GM18520 (cell line): ENCODE measurements at regions not wholly inside any gene's neighbourhood (a gene's known extent, or its start where the extent isn't known, plus 50 kb on each side); places are given as distances from the start of the nearest gene placed in this dataset.

ENCODE experiments used
- ATAC-seq: cut with Tn5 transposase; IDR thresholded peaks from one replicate; pipeline ENCODE4 v1.9.1; 2021; ENCODE audit not compliant: unreplicated experiment

DNA sequence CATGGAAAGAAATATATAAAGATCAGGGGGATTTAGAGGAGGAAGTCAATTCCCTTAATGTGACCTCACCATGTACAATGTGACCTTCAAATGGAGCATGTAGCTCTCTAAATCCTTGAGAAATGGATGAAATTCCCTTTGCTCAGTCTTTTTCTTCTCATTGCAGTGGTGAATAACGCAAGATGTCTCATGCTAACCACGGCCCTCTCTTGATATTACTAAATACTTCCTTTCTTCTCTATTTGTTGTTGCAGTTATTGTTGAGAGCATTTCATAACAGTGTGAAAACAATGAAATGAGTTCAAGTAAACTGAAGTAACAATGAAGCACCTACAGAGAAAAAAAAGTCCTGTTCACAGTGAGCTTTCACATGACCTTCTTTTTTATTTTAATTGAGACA lies 55.6 kb downstream of the ZNF281 start:
- ATAC-seq = peak; percentile 74

DNA sequence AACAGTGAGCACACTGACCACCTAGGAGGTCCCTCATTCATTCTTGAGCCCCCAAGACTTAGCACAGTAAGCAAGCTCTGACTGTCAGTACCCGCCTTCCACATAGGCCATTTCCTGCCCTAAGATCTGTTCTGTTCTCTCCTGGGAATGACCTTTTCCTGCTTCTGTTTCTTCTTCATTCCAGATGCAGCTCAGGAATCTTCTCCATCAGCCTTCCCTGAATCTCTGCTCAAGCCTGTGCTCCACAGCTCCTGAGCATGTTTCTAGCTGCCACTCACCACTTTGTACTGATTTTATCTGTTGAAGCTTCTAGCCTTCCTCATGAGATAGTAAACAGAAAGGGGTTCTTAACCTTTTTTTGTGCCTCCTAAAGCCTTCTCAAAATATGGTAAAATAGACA lies 56.6 kb downstream of the ZNF281 start:
- no peak for ATAC-seq

DNA sequence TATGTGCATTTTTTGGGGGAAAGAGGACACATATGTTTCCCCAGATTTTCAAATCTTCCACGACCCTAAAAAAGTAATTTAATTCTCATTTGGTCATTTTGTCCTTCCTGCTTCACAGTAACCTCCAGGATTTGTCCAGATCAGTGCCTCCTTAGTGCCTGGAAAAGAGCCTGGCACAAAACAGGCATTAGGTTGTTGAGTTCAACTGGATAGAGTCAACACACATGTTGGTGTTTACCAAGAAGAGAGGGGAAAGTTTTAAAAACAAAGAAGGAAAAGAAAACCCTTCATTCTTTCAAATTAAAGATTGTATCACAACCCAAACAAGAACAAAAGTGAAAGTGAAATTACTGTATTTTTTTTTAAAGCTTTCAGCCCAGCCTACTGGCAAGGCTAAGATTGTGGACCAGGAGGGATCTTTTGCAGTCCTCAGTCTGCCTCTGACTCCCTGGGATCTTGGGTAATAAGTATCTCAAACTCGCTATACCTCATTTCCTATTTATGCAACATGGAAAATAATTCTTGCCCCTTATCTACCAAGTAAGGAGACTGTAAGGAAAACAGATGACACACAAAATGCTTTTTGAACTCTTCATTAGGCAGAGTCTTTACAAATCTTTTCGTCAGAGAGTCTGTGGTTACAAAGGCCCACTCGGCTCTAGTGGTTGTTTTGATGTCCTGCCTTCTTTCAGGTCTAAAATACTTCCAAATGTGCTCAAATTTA lies 57.8 kb downstream of the ZNF281 start:
- no peak for ATAC-seq

DNA sequence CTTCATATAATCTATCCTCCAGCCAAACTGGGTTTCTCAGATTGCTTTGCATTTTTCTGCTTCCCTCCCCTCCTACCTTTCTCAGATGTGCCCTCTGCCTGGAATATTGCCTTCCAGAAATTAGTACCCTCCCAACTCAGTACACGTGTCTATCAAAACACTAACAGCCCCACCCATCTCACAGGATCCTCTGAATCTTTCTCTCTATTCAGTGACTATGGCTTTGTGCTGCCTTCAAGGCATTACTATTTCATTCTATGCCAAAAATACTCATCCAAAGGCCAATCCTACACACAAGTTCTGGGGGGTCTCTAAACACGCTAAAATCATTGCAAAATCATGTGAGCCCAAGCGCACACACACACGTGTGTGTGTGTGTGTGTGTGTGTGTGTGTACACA lies 58.4 kb downstream of the ZNF281 start:
- ATAC-seq = no peak

DNA sequence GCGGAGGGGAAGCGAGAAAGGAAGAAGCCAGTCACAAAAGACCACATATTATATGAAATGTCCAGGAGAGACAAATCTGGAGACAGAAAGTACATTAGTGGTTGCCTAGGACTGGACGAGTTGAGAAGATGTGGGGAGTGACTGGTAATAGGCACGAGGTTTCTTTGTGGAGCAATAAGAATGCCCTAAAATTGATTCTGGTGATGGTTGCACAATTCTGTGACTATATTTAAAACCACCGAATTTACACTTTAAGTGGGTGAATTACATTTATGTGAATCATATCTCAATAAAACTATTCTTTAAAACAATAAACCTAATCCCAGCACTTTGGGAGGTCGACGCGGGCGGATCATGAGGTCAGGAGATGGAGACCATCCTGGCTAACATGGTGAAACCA lies 63.1 kb downstream of the ZNF281 start:
- no peak for ATAC-seq

DNA sequence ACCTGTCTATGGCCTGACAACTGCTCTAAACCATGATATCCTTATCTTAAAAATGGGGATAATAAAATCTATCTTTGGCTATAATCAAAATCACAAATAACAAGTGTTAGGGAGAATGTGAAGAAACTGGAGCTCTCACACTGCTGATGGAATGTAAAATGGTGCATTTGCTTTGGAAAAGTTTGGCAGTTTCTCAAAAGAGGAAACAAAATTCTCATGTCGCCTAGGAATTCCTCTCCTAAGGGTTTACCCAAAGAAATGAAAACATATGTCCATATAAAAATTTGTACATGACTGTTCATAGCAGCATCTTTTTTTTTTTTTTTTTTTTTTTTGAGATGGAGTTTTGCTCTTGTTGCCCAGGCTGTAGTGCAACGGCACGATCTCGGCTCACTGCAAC lies 64.3 kb downstream of the ZNF281 start:
- no peak for ATAC-seq

DNA sequence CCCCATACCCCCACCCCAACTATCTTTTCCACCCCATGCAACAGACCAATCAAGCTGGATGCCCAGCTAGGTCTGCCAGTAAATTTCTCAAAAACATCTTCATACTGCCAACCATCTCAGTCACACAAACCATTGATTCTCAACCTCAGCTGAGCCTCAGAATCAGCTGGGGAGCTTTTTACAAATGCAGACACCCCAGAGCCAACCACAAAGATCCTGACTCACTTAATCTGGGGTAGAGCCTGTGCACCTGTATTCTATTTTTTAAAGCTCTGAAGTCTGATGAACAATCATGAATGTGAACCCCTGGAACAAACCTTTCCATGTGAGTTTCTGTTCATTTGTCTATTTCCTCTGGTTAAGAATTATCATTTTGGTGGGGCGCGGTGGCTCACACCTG lies 66.0 kb downstream of the ZNF281 start:
- ATAC-seq = no peak

DNA sequence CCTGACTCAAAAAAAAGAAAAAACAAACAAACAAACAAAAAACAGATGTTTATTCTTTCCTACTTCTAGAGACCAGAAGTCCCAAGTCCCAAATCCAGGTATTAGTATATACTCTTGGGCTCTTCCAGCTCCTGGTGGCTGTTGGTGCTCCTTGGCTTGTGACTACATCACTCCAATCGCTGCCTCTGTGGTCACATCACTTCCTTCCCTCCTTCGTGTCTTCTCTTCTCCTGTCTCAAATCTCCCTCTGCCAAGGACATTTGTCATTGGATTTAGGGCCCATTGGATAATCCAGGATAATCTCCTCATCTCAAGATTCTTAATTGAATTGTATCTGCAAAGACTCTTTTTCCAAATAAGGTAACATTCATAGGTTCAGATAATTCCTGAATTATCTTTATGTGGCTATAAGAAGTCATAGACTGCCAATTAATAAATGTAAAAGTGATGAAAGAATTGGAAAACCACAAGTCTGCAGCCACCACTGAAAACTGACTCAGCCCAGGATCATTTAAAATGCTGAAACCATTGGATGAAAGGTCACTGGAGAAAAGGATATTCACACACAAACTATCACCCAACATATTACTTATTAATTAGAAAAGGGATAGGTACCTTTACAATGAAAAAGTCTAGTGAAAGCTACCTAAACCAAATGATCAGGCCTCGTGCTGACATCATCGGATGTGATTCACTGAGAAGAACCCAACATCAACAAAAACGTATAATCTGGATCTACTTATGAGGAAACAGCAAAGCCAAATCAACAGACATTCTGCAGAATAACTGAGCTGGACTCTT lies 67.1 kb downstream of the ZNF281 start:
- ATAC-seq = no peak

DNA sequence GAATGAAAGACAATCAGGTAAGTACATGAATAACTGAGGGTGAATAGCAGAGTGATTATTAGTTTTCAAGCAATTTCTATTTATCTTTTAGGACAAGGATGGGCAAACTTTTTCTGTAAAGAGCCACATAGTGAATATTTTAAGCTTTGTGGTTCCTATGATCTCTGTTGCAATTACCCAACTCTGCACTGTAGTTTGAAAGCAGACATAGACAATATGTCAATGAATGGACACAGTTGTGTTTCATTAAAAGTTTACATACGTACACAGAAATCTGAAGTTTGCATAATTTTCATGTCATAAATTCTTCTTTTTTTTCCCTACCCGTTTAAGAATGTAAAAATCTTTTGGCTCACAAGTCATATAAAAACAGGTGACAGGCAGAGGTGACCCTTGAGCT lies 71.4 kb downstream of the ZNF281 start:
- no peak for ATAC-seq

DNA sequence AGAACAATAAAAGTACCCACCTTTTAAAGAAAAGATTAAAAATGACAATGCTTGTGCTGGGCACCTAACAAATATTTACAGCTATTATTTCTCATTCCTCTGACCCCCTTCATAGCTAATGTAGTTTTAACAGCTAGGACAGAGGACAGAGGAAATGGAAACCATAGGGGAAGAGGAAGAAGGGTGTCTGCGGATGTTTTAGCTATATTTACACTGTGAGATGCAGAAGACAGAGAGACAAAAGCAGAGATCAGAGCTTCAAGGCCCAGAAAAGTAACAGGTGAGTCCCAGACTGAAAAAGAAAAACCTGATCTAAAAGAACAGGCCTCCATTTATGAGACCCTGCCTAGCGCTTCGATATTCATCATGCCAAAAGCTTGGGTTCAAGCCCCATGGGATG lies 72.0 kb downstream of the ZNF281 start:
- ATAC-seq = no peak

DNA sequence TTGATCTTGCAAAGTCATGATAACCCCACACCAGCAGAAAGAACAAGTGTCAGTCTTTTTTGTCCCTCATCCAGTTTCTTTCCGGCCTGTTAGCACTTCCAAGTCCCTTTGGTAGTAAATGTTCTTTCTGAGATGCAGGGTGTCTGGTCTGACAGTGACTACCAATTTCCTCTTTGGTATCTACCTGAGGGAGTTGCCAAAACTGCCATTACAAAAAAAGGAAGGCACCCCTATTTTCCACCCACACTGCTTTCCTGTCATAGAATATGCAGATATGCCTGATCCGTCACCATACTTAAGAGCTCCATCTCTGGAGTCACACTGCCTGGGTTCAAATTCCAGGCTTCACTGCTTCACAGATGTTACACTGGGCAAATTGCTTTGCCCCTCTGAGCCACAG lies 72.4 kb downstream of the ZNF281 start:
- ATAC-seq = no peak

DNA sequence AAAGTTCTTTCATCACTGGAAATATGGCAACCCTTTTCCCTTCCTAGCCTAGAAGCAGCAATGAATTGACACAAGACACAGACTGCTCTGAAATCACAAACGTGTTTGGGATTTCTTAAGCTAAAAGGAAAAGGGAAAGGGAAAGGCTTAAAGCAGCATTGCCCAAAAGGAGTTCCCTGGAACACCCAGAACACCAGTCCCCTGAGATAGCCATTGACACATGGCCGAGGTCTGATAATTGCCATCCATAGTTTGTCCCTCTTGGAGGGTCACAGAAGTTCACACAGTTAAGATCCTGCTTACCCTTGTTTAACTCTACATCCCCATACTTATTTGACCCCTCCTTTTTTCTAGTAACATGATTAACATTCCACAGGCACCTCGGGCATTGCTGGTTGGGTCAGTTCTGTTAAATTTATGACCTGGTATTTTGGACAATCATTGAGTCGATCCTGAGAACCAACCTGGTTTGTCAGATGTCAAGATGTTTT lies 72.9 kb downstream of the ZNF281 start:
- no peak for ATAC-seq

DNA sequence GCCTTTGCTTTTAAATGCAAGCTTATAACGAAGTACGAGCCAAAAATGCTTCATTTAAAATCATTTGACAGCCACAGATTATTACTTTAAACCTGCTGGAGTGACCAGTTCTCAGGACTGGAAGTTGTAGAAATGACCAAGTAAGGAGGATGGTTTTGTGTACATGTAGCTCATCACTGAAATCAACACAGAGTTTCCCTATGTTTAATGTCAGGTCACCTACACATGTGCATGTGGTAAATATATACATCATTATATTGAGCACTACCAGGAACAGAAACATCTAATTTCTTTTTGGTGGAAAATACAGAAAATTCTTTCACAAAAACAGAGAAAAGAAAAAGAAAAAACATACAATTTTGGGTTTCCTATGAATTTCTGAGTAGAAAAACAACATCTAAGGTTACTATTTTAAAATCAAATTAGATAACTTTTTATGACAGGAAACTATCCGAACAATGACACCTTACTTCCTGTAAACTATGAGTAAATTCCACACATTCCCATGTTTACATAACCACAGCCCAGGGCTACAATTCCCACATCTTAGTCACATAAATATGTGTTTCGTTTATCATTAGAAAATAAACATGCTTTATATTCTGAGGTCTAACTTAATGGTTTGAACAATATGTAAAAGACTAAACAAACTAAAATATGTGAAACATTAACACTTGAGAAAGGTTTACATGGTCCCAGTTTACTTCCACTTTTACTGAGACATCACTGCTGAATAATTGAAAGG lies 73.6 kb downstream of the ZNF281 start:
- no peak for ATAC-seq

DNA sequence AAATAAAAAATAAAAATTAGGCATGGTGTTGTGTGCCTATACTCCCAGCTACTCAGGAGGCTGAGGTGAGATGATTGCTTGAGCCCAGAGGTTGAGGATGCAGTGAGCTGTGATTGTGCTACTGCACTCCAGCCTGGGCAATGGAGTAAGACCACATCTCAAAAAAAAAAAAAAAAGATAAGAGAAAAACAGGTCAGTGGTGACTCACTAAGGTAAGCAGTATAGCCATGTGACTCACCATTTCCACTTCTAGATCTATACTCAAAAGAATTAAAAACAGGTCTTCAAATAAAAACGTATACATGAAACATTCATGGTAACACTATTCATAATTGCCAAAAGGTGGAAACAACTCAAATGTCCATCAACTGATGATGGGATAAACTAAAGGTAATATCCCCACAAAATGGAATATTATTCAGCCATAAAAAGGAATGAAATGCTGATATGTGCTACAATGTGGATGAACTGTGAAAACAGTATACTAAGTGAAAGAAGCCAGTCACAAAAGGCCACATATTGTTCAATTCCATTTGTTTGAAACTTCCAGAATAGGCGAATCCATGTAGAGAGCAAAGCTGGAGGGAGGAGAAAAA lies 75.1 kb downstream of the ZNF281 start:
- no peak for ATAC-seq

DNA sequence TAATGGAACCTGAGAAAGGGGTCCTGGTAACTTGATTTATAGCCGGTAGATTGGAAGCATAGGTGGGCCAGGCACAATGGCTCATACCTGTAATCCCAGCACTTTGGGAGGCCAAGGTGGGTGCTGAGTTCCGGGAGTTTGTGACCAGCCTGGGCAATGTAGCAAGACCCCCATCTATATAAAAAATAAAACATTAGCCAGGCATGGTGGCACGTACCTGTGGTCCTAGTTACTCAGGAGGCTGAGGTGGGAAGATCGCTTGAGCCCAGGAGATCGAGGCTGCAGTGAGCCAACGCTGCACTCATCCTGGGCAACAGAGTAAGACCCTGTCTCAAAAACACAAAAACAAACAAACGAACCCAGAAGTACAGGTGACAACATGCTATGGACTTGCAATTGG lies 76.5 kb downstream of the ZNF281 start:
- no peak for ATAC-seq

DNA sequence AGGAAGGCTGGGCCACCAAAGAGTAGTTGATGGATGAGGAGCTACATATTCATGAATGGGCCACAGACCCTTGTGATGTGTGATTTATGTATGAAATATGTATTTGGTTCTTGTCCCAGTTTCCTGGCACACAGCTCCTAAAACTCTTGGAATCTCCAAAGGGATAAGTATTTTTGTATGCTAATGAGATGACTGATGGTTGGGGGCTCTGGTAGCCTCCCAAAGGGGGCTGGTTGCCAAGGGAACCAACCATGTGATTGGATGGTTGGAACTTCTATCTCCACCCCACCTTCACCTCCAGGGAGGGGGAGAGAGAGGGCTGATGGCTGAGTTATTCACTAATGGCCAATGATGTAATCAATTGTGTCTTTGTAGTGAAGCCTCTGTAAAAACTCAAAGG lies 77.1 kb downstream of the ZNF281 start:
- ATAC-seq = no peak

DNA sequence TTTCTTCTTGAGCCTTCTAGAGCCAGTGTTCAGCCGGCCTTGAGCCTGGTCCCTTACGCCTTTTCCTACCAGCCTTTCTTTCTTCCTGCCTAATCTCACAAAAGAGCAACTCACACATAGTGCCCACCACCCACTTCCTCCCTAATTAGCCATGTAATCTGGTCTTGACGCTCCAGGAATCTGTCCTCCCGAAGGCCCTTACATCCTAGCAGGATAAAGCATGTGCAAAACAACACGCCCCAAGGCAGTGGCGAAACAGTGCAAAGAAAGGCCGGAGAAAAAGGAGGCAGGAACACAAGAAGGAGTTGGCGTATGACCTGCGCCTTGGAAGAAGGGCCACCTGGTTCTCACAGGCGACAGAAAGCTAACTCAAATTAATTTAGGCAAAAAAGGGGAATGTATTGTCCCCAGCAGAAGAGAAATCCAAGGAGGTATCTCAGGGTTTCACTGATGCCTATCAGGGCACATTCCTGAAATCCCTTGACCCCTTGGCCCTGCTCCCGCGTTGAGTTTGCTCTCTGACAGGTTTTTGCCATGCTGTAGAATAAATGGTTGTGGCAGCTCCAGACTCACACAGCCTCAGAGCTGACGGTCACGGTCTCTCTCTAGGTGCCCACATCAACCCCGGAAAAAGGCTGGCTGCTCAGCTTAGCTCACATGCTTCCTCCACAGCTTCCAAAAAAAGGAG lies 79.0 kb downstream of the ZNF281 start:
- no peak for ATAC-seq

DNA sequence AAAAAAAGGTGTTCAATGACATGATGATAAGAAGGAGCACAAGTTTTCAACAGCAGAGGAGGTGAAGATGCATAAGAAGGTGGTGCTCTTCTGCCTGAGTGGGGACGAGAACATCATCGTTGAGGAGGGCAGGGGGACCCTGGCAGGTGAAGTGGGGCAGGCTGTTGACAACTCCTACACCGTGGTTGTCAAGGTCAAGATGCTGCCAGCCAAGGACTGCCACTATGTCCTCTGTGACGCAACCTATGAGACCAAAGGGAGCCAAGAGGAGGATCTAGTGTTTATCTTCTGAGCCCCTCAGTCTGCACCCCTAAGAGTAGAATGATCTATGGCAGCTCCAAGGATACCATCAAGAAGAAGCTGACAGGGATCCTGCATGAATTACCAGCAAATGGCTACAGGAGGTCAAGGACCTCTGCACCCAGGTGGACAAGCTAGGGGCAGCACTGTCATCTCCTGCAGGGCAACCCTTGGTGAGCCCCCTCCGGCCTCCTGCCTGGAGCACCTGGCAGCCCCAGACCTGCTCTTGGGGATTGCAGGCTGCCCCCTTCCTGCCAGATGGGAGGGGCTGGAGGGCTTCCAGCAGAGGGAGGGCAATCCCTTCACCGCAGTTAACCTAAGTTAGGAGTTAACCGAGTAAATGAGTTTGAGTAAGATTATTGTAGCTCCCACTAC lies 80.5 kb downstream of the ZNF281 start:
- ATAC-seq = no peak

DNA sequence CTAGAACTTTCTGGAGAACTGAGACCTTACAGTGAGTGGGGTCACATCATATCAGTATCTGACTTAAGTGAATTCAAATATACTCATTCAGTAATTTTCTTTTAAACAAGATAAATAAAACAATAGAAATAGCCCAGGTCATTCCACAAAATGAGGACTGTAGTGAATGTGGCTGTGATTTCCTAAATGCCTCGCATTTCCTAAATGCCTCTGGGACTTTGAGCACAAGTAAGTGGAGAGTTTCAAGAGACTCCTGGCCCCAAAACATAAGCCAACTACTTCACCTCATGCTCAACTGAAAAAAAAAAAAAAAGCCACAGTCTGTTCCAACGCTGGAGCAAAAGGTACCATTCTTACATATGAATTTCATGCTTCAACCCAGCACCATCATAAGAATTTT lies 81.5 kb downstream of the ZNF281 start:
- ATAC-seq = no peak

DNA sequence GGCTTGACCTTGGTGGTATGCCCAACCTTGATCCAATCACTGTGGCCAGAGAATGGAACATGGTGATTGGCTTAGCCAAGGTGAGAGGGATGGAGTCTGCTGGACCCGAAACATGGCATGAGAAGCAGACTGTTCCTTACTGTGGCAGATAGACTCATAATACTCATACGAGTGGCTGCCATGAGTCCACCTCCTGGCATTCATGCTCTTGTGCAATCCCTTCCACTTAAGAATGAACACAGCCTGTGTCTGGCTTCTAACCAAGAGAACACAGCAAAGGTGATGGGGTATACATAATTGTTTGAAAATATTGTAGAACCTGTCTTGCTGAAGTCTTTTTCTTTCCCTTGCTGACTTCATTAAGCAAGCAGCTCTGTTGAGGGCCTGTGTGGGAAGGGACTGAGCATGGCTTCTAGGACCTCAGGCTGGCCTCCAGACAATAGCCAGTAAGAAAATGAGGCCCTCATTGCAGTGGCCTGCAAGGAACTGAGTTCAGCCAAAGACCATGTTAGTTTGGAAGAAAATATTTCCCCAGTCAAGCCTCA lies 85.9 kb downstream of the ZNF281 start:
- ATAC-seq = no peak
